Hematopoietic multipotent progenitor cell treated with erythropoietin and hydrocortisone succinate and interleukin-3 and kit ligand, for 15 days (in vitro differentiated cells): ENCODE measurements at regions not wholly inside any gene's neighbourhood (a gene's known extent, or its start where the extent isn't known, plus 50 kb on each side); places are given as distances from the start of the nearest gene placed in this dataset.

Experiments used
- DNase-seq: peaks from one replicate; pipeline ENCODE4 v3.0.0-alpha.2; 2015; ENCODE audit warnings: low spot score

DNA sequence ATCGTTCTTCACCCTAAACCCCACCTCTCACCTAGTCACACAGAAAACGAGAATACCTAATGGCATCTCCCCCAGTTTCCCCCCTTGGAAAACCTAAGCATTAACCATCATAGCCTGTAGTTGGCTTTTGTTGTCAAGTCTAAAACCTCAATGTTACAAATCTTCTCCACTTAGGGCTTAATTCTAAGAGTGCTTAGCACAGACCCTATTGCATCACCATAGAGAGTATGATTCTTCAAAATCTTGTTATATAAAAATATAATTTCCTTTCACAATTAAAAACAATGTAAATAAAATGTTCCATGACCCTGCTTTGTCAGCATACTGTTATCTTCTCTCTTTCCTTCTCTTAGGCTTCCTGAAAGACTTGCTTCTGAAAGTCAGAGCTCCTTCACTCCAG, 263.2 kb upstream of the RGS18 start:
- DNase-seq: no peak

DNA sequence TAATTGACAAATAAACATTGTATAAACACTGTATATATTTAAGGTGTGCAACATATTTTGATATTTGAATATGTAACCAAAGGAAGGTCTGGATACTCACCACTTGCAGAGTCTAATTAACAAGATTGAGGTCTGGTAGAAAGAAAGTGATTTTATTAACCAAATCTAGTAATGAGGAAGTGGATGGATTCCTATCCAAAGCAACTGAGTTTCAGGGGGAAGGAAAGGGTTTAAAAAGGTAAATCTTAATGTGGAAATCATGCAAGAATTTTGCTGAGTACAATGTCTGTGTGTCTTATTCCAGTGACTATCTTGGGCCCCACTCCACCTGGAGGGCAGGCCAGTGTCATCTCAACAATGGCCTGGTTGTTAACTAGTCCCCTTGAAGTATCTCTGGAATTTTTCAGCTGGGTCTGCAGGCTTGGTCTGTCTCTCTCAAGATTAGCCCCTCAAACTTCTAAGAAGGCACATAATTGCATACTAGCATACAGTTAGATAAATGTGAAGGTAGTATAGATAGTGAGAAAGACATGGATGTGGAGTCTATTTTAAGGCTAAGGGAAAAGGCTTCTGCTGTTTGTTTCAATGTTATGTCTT, 262.7 kb upstream of the RGS18 start:
- no peak for DNase-seq

DNA sequence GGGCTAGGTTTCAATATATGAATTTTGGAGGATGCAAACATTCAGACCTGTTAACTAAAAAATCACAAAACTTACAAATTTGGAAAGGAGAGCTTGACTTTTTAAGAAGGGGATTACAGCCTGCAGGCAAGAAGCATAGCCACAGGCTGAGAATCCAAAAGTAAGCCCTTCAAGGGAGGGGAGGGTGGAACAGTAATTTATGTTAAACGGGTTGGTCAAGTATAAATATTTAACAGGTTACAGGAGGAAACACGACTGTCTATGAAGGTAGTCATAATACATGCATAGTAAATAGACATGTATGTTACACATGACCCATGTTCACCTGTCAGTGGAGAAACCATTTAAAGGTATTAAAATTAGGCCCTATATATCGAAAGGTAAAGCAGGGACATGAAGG, 261.1 kb upstream of the RGS18 start:
- DNase-seq: no peak

DNA sequence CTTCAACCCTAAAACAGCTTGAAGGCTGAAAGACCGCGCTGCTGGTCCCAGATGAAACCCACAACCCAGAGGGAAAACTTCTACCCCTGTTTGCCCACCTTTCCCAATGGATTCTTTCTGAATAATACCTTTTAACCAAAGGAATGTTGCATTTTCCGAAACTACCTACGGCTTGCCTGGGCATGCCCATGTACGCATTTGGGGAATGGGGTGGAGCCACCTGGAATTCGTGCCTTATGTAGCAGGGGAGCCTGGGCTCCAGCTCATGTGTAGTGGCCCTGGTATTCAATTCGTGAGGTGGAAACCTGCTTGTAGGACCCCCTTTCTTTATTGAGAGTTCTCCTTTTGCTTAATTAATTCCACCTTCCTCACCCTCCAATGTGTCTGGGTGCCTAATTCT, 256.6 kb upstream of the RGS18 start:
- DNase-seq: no peak

DNA sequence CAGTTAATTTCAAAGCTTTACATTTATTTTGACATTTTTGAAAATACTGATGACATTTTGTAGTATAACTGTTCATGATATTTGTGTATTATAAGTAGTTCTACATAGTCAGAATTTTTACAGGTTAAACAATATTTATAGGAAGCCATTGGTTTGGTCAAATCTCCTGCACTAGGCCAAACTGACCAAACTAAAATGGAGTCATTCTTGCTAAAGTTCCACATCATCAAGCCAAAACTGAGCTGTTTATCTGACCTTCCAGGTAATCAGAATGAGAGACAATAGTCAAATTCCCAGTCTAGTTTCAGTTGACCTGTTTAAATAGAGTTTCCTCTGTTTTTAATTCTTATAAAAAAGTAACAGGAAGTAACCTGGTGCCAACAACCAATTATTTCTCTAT, 253.3 kb upstream of the RGS18 start:
- no peak for DNase-seq

DNA sequence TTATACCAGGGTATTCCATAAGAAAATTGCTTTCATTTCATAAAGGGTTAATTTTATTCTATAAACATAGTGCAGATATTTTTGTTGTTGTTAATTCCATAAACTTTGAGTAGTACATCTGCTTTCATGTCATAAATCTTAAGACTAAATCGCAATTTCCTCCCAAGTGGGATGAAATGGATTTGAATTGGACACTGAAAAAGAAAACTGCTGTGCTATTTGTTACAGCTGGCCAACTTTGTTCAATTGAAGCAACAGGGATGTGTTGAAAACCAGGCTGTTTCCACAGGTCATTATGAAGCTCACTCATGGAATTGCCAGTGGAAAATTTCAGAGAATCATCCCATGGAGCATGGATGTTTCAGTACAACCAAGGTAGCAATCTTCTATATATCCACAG, 252.5 kb upstream of the RGS18 start:
- no peak for DNase-seq

DNA sequence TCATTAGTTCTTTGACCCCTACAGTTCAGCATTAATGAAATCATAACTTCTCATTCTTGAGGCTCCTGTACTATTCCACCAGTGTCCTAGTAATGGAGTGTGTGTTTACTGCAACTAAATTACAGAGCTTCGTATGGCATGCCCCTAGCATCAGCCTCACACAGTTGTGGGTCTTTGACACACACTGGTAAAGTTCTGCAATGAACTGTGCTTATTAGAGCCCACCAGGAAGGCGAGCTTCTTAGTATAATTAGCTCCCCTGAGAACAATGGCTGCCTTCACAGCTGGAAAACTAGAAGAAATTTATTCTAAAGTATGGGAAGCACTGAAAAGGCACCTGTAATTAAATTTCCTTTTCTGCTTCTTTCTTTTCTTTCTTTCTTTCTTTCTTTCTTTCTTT, 251.1 kb upstream of the RGS18 start:
- DNase-seq: no peak

DNA sequence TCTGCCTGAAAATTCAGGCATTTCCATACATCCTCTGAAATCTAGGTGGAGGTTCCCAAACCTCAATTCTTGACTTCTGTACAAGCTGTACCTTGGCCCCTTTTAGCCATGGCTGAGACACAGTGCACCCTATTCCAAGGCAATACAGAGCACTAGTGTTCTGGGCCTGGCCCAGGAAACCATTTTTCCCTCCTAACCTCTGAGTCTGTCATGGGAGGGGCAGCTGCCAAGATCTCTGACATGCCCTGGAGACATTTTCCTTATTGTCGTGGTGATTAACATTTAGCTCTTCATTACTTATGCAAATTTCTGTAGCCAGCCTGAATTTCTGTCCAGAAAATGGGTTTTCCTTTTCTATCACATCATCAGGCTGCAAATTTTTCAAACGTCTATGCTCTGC, 248.0 kb upstream of the RGS18 start:
- DNase-seq: no peak

DNA sequence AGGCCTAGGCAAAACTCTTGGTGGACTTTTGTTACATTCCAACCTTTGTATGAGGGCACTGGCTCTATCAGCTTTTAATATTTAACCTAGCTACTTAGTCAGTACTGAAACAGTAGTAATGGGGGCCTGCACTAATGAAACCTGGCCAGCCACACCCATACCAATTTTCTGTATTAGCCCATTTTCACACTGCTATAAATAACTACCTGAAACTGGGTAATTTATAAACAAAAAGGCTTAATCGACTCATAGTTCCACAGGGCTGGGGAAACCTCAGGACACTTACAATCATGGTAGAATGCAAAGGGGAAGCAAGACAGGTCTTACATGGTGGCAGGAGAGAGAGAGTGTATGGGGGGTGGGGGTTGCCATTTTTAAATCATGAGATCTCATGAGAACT, 245.7 kb upstream of the RGS18 start:
- DNase-seq: no peak

DNA sequence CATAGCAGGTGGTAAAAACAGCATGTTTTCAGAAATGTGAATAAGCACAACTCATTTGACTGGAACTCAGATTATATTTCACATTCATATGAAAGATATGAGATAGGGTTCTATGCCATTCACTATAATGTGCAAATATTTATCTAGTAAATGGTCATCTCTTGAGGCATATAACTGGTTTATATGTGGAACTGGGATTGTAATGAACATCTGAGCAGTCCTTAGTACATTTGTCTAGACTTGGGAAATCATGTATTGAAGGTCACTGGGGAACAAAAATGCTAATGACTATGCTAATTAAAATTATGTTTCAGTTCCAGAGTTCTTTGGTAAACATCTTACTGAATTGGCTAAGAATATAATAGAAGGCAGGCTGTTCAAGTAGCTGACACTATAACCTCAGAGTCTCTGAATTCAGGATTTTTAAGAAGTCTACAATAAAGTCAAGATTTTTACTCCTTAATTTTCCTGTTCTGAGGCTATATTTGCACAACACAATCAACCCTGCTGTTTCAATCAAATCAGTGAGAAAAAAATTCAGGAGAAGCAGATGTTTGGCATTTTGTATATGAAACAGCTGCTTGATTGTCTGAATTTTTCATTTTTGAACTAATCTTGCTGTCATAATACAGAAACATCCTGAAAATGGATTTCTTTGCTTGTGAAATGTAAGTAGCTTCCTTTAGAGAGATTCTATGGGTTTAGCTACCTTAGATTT, 244.8 kb upstream of the RGS18 start:
- DNase-seq: no peak

DNA sequence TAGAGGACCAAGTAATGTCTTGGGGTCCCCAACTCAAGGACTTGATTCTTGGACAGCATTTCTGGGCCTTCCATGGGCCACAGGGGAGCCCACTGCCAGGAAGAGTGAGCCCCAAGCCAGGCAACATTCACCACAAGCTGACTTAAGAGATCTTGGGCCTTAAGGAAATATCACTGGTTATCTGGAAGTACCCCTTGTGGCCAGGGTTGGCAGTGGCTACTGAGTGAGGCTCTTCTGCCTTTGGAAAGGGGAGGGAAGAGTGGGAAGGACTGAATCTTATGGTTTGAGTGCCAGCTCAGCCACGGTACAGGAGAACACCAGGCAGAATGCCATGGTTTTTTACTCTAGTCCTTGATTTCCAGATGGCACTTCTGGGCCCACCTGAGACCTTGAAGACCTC, 228.9 kb upstream of the RGS18 start:
- DNase-seq: no peak

DNA sequence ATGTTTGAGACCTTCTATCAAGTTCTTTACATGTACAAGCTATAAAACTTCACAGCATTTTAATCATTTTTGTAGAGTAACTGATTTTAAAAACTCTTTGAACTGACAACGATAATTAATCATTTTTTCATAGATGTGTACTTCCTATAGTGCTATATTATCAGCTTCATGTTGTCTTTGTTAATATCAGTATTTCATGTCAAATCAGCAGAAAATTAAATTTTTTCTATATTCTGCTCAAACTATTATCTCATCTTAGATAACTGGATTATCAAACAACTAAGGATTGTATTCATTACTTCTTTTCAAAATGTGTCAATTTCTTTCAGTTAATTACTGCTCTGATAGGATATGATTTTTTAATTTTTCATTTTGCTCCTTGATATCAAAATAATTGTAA, 214.6 kb upstream of the RGS18 start:
- no peak for DNase-seq

DNA sequence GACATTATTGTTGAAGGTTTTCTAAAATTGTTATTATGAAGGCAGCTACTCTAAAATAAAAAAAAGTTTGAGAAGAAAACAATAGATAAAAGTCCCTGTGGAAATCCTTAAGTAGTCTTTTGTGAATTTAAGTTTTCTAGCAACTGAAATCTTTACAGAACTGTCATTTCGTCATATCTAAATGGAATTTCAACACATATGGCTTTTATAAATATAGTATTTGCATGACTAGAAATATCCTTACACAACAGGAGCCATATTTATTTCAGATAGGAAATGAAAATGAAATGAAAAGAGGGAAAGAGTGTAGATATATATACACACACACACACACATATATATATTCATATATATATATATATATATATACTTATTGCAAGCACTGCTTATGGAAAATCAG, 204.7 kb upstream of the RGS18 start:
- DNase-seq: no peak

DNA sequence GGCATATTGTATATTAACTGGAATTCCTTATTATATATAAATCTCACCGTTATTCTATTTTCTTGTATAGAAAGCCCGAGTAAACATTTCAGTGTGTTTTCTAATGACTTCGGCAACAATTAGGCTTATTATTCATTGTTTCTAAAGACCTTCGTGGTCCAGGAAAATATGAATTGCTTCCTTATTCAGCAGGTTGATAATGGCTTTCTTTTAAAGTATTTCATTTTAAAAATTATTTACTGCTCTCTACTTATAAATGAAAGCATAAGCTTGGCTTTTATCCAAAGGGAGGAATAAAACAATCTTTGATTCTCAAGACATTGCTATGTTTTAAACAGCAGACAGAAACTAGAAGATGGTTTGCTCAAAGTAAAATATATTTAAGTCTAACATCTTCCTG, 198.4 kb upstream of the RGS18 start:
- no peak for DNase-seq

DNA sequence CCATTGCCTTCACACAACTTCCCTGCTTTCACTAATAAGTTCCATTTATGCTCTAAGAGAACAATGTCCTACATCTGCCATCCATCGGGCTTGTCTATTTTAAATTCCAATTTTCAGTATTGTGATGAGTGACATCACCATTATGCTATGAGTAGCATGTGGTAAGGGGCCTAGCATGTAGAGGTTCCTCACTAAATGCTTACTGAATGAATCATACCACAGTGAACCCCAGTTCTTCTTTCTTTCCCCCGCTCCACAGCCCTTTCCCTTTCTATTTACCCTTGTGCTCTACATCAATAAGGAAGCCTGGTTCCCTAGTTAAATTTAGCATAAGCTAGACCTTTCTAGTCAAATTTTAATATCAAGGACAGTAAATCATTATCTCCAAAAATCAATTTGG, 195.0 kb upstream of the RGS18 start:
- no peak for DNase-seq

DNA sequence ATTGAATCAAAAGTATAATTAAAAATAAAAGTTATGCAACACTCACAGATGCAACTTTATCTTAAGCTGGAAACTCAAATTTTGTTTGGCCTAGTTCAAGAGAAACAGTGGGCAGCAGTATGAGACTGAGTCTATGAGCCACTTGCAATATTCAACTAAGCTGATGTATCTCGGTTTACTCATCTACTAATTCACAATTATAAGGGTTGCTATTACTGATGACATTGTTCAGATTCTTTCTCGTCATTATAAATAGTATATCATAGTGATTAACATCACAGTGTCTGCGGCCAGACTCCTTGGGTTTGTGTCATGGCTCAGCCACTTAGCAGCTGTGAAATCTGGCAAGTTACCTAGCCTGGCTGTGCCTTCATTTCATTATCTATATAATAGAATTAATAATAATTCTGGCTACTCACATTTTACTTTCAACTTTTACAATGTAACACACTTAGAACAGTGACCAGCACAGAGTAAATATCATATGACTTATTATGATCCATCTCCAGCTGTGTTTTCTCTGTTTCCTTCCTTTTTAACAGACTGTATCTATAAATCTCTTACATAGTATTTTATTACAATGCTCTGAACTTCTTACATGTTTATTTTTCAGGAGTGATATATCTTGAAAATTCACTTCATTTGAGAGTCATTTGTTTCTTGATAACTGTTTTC, 194.3 kb upstream of the RGS18 start:
- DNase-seq: no peak

DNA sequence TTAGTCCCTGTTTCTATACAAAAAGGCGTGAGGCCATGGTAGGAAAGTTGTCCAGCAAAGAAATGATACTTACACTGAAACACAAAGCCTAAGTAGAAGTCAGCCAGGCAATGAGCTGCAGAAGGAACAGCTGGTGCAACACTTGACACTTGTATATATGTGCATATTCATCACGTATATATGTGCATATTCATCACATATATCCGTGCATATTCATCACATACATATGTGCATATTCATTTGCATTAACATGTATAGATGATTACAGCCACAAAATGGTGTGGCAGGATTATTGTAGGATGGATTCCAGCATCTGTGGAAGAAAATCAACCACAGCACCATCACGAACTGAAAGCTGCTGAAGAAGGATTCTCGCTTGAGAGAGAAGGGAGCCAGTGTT, 189.0 kb upstream of the RGS18 start:
- DNase-seq: no peak

DNA sequence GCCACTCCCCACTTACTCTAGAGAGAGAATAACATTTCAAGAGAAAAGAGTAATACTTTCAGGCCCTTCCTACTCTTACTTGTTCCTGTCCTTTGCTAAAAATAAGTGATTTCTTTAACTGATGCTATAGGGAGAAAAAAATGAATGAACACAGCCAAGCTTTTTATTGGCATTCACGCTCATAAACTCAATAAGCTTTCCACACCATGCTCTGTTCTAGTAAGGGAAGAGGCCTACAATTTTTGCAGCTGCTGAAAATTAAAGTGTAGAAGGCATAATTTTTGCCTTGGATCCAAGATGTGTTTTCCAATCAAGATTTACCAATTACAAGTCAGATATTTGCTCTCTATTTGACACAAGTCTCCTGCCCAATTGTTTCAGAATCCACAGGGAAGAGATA, 188.1 kb upstream of the RGS18 start:
- DNase-seq: no peak

DNA sequence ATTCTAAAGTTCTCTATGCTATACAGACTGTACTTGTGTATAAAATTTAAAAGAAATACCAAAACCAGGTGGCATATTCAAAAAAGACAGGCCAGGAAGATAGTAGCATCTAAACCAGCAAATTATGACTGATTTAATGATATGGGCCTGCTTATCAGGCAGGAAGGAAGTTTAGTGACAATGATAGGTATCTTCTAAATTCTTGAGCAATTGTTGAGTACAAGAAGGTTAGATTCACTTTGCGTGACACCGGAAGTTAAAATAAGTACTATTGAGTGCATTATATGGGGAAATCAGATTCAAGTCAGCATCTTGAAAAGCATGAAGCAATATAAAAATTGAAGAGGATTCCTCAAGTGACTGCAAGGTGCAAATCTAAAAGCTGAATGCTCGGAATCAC, 186.8 kb upstream of the RGS18 start:
- no peak for DNase-seq

DNA sequence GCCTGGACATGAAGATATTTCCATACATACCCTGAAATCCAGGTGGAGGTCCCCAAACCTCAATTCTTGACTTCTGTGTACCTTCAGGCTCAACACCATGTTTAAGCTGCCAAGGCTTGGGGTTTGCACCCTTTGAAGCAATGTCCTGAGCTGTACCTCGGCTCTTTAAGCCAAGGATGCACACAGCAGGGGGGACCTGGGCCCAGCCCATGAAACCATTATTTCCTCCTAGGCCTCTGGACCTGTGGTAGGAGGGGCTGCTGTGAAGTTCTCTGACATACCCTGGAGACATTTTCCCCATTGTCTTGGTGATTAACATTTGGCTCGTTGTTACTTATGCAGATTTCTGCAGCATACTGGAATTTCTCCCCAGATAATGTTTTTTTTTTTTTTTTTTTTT, 184.3 kb upstream of the RGS18 start:
- no peak for DNase-seq

DNA sequence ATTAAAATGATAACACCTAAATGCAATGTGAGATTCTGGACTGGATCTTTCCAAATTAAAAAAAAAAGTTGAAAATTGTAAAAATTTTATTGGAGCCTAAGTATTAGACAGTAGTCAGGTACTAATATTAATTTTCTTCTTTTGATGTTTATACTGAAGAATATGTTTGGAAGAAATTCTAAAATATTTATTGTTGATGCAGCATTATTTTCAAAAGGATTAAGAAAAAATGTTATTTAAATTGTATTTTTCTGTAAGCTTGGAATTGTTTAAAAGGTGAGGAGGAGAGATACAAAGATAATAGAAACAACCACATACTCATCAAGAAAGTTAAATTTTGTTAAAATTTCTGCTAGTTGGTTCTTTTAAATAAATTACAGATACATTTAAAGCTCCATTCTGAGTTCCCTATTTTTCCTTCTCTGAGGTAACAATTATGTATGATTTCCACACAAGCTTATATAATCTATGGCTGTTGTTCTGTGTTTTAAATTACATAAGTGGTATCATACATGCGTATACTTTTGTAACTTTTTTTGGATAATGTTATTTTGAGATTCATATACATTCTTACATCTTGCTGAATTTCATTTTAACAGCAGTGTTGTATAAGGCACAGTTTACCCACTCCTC, 180.3 kb upstream of the RGS18 start:
- DNase-seq: no peak

DNA sequence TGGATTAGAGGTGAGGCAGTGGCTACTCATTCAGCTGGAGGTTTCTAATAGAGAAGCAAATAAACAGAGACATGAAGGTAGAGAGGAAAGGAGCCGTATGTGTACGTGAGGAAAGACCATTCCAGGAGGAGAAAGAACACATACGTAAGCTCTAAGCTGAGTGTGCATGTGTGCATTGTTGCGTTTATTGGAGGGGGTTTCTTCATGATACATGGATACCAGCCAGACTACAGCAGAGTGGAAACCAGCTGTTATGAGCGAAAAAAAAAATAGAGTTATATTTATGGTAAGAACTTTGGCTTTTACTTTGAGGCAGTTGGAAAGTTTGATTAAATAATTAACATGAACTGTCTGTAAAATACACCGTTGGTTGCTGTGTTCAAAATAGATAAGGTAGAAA, 173.4 kb upstream of the RGS18 start:
- DNase-seq: no peak

DNA sequence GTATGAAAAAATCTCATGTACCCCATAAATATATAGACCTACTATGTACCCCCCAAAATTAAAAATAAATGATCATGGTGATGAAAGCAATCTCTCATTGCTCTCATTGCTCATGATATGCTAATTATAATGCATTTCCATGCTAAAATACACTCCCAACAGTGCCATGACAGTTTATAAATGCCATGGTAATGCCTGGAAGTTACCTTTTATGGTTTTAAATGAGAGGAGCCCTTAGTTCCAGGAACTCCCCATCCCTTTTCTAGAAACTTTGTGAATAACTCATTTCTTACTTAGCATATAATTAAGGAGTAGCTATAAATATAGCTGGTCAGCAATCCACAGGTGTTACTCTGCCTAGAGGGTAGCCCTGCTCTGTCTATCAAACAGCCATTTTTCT, 166.1 kb upstream of the RGS18 start:
- DNase-seq: no peak
